Ramos (cell line): ENCODE measurements at regions not wholly inside any gene's neighbourhood (a gene's known extent, or its start where the extent isn't known, plus 50 kb on each side); places are given as distances from the start of the nearest gene placed in this dataset.
"Not testable (repeated sequence)": the region's sequence is repeated elsewhere in the genome, so short reads cannot be mapped to it uniquely, and the experiment has no call there.

Experiments
- in situ Hi-C: fragments of 300-500 bp; cut with MboI; formaldehyde crosslinking; loops from one replicate; pipeline ENCODE4 v1.14.3; 2022; ENCODE audit warnings: low sequenced_read_pairs; ENCODE audit not compliant: unreplicated experiment

GRCh38 chr1:195722852-195723795 lies 885.1 kb downstream of the KCNT2 start:
- in situ Hi-C loops = not testable (repeated sequence)

- in situ Hi-C loops = not testable (repeated sequence)
These were observed 886.1 kb downstream of the KCNT2 start for GRCh38 chr1:195722146-195722545.

GRCh38 chr1:195721210-195721971 lies 886.8 kb downstream of the KCNT2 start:
- in situ Hi-C loops = no loop called here

- in situ Hi-C loops = no loop called here
These were observed 890.6 kb downstream of the KCNT2 start for GRCh38 chr1:195717651-195718050.

GRCh38 chr1:195715652-195716051 lies 892.6 kb downstream of the KCNT2 start:
- in situ Hi-C loops = no loop called here

GRCh38 chr1:195714248-195714647 lies 894.0 kb downstream of the KCNT2 start:
- in situ Hi-C loops = no loop called here

GRCh38 chr1:195709821-195710220 lies 898.4 kb downstream of the KCNT2 start:
- in situ Hi-C loops = no loop called here

GRCh38 chr1:195704028-195704427 lies 904.2 kb downstream of the KCNT2 start:
- in situ Hi-C loops = no loop called here

GRCh38 chr1:195701149-195701548 lies 907.1 kb downstream of the KCNT2 start:
- in situ Hi-C loops = no loop called here

GRCh38 chr1:195697130-195697529 lies 911.1 kb downstream of the KCNT2 start:
- in situ Hi-C loops = no loop called here

- in situ Hi-C loops = no loop called here
These were observed 921.5 kb downstream of the KCNT2 start for GRCh38 chr1:195686764-195687163.

- in situ Hi-C loops = no loop called here
These were observed 943.6 kb downstream of the KCNT2 start for GRCh38 chr1:195664628-195665027.

- in situ Hi-C loops = no loop called here
These were observed 944.5 kb downstream of the KCNT2 start for GRCh38 chr1:195663549-195664280.

- in situ Hi-C loops = no loop called here
These were observed 951.5 kb downstream of the KCNT2 start for GRCh38 chr1:195656780-195657179.

- in situ Hi-C loops = not testable (repeated sequence)
These were observed 959.4 kb downstream of the KCNT2 start for GRCh38 chr1:195648875-195649274.

- in situ Hi-C loops = no loop called here
These were observed 970.7 kb downstream of the KCNT2 start for GRCh38 chr1:195637539-195637938.

GRCh38 chr1:195618287-195618686 lies 990.0 kb downstream of the KCNT2 start:
- in situ Hi-C loops = no loop called here

GRCh38 chr1:195617106-195617505 lies 991.1 kb downstream of the KCNT2 start:
- in situ Hi-C loops = no loop called here

- in situ Hi-C loops = no loop called here
These were observed 999.4 kb downstream of the KCNT2 start for GRCh38 chr1:195608883-195609282.

GRCh38 chr1:195606483-195606882 lies 1001.8 kb downstream of the KCNT2 start:
- in situ Hi-C loops = no loop called here

GRCh38 chr1:195604287-195604686 lies 1004.0 kb downstream of the KCNT2 start:
- in situ Hi-C loops = no loop called here
